HG03196 (cell line): ENCODE measurements at regions not wholly inside any gene's neighbourhood (a gene's known extent, or its start where the extent isn't known, plus 50 kb on each side); places are given as distances from the start of the nearest gene placed in this dataset.

ENCODE experiments used
- ATAC-seq: cut with Tn5 transposase; IDR thresholded peaks from one replicate; pipeline ENCODE4 v1.9.1; 2021; ENCODE audit not compliant: unreplicated experiment

DNA sequence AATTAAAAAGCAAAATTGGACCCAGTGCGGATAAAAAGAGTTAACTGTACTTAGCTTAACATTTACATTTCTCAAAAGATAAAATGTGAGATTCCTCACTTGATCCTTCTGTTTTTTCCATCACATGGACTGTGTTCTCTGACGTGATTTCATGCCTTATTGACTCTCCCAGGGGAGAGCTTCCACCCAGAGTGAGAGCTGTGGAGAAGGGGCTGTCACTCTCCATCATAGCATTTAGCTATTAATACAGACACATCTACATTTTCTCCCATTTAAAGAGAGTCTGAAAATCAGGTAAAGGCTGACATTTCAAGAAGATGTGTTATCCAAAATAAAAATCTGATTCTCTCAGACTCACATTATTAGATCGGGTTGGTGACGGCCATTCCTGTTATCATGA, 493.8 kb downstream of the FBXO15 start:
- no peak for ATAC-seq

DNA sequence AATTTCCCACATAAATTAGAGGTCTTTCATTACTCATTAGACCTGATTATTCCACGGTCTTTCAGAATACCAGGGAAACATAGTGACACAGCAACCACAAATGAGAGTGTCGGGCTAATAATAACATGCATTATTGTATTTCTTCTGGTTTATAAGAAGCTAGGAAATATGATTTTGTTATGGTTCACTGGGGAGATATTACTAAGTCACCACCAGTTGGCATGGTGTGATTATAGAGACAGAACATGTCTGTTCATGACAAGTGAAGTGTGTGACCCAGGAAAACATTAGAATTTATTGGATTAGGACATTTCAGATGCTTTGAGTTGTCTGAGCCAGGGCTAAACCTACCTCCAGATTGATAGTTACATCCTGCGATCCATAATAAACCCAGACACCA, 494.4 kb downstream of the FBXO15 start:
- ATAC-seq = no peak

DNA sequence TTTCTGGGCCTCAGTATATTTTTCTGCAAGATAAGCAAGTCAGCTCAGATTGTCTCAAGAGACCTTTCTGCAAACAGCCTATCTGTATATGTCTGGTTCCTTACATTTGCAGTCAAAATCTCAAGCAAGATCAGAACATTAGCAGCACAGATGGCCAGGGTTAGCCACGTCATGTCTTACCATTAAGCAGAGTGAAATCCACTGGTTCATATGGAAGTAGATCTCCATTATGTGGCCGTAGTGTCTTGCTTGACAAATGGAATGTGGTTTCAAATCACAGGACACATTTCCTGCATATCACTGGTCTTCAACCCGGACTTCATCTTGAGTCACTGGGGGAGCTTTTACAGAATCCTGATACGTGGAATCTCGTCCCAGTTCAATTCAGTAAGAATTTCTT, 500.2 kb downstream of the FBXO15 start:
- no peak for ATAC-seq

DNA sequence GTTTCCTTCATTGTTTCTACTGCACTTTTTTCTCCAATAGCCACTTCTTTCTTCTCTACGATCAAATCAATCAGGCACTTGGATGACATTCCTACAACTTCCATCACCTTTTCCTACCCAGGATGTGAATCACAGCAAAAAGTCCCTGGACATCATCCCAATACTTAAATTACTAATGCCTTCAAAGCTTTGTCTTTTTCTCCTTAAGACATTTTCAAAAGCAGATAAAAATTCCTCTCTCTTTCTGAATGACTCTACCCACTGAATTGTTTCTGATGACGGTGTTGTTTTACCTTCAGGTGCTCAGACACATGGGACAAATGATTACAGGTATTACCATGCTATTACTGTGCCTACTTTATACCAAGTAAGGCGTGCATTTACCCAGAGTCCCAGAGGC, 500.9 kb downstream of the FBXO15 start:
- no peak for ATAC-seq

DNA sequence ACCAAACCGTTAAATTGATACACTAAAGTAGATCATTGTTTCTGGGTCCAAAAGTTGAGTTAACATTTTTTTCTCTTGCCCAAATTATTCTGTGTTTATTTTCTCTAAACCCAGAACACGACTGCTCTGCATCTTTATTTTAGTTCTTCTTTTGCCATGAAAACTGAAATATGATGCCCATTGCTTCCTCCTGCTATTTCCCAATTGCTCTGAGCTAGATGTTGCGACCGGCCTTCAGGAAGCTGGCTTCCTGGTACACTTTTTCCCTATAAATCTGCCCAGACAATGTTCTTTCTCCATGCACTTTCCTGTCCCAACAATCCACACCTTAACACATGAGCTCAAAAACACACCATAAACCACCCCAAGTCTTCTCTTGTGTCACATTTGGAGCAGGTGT, 501.4 kb downstream of the FBXO15 start:
- no peak for ATAC-seq

DNA sequence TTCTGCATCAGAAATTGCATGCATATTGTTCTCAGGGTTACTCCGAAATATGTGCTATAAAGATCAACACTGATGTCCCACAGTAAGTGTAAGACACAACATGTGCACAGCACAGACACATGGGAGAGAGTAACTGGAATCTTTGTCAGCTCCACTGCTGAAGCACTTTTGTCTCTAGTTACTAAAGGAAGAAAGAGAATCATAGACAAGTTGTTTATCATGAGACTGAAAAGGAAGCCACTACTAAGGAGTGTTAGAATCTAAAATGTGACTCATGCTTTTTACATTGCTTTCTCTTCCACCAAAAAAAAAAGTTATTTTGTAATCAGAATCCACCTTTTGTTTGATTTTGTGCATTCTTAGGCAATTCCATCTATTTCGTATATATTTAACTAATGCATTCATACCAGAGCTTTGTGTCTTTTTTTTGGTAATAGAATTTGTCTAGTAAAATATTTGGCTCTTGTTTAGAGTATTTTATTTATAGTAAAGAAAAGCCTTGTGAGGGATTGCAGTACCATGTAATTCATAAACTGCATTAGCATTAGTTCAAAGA, 502.4 kb downstream of the FBXO15 start:
- no peak for ATAC-seq

DNA sequence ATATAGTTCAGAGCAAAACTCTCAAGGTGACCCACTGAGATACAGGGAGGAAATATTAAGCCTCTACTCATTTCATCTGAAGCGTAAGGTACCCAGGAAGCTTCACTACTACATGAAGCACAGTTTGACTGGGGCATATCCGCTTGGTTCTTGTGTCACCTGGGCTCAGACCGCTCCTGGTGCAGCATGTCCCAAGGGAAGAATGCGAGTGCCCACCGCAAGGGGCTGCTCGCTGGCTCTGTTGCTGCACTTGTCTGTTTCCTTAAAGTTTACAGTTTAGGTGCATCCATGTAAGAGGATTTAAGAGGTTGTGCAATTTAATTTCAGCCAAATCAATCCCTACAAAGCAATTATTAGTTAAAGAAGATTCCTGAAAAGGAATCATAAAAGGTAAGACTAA, 507.8 kb downstream of the FBXO15 start:
- no peak for ATAC-seq

DNA sequence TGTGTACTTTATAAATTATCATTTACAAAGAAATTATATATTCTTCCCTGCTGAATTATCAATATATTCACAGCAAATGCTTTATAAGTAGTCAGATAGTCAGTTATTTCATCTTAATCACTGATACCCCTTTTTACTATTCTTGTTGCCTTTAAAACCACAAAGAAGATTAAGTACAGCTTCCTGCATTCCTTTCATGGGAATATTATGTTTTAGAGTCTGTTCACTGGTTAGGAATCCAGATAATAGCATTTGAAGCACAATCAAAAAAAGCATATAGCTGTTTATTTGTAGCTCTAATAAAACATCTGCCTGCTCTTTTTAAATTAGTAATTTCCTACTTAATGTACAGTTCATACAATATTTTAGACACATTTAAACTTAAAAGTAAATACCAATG, 508.9 kb downstream of the FBXO15 start:
- no peak for ATAC-seq

DNA sequence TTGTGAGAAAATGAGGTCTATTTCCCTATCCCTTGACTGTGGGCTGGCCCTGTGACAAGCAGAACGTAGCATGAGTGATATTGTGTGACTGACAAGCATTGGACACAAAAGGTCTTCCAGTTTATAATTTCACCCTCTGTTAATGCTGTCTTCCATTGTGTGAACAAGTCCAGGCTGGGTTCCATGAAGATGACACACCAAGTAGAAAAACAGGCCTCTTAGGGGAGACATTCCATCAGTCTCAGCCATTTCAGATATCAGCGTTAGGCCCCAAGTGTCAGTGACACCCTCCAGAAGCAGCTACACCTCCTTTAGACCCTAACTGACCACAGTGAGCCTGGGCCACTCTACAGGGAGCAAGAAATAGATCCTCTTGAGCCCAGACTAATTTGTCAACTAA, 511.3 kb downstream of the FBXO15 start:
- no peak for ATAC-seq

DNA sequence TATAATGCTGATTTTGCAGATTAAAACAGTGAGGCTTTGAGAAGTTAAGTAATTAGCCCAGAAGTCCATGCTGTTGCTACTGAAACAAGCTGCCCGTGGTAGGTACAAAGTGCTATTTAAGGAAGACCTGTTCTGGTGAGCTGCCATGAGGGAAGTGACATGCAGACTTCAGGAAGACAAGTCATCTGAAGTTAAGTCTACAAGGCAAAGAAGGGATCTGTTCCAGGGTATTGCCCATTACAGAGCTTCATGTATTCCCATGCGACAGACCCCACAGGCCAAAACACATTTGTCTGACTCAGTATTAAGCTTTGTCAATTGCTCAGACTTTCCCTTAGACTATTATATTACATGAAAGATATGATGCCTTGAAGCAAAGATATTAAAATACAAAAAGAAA, 520.8 kb downstream of the FBXO15 start:
- ATAC-seq = no peak

DNA sequence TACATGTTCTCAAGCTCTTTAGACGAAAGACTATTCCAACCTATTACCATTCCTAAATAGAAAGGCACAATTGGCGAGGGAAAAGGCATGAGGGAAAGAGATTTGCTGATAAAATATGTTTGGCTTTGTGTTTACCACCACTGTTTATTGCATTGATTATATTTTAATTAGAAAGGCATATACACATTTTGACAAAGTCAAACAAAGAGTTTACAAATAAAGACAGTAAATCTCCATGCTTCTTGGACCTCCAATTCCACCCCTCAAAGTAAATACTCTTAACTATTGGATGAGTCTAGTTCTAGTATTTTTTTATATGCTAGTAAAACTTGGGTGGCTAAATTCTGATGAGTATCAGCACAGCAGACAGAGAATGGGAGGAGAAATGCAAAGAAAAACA, 521.4 kb downstream of the FBXO15 start:
- ATAC-seq = no peak

DNA sequence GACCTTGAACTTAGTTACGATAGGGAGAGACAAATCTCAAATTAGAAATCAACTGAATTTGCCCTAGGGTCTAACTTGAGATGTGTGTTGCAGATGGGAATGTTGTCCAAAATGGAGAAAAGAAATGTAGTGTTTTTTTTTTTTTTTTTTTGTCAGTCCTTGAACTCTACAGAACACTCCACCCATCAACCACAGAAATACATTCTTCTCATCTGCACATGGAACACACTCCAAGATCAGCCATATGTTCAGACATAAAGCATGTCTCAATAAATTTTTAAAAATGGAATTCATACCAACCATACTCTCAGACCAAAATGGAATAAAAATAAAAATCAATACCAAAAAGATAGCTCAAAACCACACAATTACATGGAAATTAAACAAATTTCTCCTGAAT, 526.5 kb downstream of the FBXO15 start:
- no peak for ATAC-seq

DNA sequence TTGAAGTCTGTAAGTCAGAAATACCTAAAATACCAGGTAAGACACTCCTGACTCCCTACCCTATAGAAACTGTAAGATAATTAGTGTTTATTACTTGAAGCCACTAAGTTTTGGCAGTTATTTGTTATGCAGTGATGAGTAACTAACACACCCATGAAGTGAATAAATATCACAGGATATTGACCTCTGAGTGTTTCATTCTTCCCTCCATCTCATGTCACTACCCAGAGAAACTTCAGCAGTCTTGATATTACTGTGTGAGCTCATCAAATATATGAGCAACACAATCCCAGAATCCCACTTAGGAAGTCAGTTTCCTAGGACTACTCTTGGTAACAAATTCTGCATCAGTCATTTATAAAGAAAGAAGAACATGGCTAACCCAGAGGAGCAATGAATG, 529.7 kb downstream of the FBXO15 start:
- ATAC-seq = no peak

DNA sequence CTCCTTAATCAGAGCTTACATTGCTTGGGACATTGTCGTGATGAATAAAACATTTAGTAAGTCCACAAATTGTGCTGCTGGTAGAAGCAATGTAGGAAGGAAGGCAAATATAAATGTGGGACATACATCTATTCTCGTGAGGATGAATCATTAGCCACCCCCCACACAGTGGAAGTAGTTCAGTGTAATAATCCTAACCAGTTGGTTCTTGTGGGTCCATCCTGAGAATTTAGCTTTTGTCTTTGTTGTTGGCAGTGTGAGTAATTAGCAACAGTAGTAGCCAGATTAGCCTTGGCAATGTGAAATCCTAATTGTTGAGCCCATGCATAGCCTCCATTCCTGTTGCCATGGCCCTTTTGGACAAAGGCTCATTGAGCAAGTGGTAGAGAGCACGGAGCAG, 532.1 kb downstream of the FBXO15 start:
- ATAC-seq = no peak

DNA sequence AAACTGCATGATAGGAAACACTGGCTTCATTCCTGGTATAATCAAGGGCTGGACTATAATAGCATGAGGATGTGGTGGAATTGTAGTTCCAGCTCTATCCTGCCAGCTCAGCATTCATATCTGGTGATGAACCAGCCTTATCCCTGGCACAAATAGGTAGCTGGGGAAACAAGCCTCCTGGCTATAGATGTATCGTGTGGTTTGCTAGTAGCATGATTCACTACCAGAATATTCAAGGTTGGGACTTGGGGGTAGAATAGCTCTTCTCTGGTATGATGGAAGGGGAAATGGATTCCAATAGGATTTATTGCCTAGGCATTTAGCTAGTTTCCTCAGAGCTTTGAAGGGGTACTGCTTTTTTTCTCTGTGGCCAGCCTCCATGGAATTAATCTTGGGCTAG, 532.8 kb downstream of the FBXO15 start:
- ATAC-seq = no peak

DNA sequence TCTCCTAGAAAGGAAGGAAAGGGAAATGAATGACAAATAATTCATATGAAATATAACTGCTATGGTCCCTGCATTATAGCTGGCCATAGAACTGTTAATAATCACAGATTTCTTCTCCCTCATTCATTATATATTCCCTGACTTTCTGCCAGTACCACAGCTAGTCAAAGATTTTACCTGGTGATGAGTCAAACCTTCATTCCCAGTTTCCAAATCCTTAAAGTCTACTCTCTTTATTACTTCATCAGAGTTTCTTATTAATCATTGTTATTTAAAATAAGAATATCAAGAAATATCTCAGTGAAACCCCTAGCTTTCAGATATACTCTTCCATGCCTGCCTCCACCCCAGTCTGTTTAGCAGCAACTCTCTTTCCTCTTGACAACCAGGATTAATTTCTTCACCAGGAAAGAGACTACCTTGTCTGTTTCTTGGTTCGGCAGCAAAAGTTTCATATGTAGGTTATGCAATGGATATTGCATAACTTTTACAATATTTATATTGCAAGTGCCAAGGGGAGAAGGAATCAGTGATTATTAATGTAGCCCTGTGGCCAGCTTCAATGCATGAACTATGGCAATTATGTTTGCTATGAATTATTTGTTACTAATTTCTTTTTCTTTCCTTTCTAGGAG, 533.8 kb downstream of the FBXO15 start:
- ATAC-seq = no peak

DNA sequence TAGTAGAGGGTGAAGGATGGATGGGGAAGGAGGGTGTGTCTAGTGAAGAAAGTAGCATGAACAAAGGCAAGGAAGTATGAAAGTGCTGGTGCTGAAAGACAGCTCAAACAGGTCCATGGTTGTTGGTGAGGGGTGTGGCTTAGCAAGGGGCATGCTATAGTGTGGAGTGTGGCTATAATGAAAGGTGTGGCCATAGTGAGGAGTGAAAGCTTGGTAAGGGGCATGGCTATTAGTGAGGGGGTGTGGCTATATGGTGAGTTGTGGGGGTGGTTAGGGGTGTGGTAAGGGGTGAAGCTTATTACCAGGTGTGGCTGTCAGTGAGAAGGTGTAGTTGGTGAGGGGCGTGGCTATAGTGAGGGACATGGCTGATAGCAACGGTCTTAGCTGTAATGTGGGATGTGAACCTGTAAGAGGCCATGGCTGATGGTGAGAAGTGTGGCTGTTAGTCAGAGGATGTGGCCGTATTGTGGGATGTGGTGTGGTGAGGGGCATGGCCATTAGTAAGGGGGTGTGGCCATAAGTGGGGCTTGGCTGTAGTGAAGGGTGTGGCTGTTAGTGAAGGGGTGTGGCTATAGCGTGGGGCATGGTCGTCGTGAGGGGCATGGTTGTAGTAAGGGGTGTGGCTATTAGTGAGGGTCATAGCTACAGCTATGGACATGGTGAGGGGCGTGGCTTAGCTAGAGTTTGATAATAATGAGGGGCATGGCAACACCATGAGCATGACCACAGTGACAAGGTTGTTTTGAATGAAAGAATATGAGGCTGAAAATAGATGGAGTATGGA, 549.6 kb downstream of the FBXO15 start:
- no peak for ATAC-seq

DNA sequence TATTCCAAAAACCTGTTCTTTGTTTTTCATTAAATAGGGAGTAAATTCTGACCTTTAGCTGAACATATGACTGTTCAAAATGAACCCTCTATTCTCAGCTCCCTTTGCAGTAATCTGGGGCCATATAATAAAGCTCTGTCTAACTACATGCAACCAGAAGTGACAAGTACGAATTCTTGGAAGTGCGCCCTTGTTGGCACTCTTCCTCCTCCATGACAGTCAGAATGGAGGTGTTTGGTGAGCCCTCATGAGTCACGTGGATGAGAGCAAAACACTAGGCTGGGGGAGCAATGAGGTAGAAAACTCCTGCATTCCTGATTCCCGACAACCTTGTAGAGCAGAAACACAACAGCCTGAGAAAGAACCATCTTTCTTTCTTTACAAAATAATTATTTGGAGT, 552.9 kb downstream of the FBXO15 start:
- no peak for ATAC-seq

DNA sequence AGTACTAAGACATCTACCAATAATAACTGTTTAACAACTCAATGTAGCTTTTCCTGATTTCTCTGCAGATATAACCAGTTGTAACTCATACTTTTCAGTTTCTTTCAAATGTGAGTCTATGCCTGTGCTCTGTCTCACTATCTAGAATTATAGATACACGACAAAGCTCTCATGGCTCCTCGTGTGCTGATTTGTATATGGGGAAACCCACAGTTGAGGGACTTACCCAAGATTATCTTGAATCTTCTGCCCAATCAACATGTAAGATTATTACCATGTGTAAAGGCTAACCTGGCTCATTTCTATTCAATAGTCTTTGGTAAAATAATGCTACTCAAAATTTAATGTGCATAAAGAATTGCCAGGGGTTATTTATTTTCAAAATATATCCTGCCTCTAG, 554.4 kb downstream of the FBXO15 start:
- no peak for ATAC-seq

DNA sequence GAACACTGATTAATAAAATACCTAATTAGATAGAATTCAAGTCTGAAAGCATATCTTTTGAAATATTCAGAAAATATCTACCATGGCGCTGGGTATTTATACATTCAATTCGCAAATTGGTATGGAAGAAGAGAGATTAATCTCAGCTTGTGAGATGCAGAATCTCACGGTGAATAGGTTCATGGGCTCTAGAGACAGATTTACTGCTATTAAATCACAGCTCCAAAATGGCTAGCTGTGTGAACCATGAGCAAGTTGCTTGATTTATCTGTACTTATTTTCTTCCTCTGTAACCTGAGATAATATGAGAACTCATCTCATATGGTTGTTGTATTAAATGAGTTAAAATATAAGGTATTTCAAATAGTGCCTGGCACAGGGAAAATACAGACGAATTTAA, 556.7 kb downstream of the FBXO15 start:
- ATAC-seq = no peak

DNA sequence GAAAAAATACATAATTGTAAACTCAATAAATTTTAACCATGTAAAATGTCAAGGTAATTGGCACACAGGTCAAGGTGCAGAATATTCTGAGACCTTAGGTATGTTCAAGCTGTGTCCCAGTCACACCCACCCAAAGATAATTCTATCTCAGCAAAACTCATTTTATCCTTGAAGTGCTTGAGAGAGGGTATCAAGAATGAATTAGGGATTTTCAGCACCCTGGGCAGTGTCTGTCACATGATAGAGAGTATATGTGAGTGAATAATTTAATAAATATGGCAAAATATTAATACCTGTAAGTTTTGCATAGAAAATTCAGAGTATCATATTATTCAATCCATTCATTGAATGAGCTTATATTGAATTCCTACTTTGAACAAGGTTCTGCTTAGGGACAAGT, 567.9 kb downstream of the FBXO15 start:
- no peak for ATAC-seq

DNA sequence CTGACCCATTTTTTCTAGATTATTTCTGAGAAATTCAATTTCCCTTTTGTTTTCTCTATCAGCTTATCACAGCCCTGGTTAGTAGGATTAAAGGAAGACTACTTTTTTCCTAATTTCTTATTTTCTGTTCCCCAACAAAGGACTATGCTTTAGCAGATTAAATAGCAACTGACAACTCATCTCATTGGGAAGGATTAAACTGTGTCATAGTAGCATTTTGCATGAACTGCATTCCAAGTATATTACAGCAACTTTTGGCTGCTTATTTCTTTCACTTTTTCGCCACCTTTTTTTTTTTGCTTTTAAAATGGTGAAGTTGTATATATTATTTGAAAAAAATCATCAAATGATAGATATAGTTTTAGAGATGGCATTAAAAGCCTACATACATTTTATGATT, 570.3 kb downstream of the FBXO15 start:
- ATAC-seq = no peak
